GM21529 (cell line): ENCODE measurements at regions not wholly inside any gene's neighbourhood (a gene's known extent, or its start where the extent isn't known, plus 50 kb on each side); places are given as distances from the start of the nearest gene placed in this dataset.
"Not testable (repeated sequence)": the region's sequence is repeated elsewhere in the genome, so short reads cannot be mapped to it uniquely, and the experiment has no call there.

Experiments used
- ATAC-seq: cut with Tn5 transposase; IDR thresholded peaks from one replicate; pipeline ENCODE4 v1.9.1; 2021; ENCODE audit not compliant: unreplicated experiment

DNA sequence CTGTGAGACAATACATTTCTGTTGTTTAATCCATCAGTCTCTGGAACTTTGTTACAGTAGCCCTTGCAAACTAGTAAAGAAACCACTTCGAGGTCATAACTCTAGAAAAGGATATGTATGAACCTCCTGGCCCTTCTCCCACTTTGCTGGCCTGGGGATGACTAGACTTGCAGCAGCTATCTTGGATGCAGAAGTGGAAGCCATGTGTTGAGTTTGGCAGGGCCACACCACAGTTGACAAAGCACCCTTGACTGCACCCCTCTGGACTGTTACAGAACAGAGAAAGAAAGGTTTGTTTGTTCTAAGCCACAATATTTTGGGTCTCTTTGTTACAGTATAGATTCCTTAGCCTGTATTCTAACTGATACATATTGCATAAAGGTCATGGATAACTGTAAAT lies 183.2 kb upstream of the TAS2R1 start:
- no peak for ATAC-seq

DNA sequence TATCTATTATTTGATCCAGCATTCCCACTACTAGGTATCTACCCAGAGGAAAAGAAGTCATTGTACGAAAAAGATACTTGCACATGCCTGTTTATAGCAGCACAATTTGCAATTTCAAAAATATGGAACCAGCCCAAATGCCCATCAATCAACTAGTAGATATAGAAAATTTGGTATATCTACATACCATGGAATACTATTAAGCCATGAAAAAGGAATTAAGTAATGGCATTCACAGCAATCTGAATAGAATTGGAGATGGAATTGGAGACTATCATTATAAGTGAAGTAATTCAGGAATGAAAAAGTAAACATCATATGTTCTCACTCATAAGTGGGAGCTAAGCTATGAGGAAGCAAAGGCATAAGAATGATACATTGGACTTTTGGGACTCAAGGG lies 177.2 kb upstream of the TAS2R1 start:
- ATAC-seq, result not testable (repeated sequence)

DNA sequence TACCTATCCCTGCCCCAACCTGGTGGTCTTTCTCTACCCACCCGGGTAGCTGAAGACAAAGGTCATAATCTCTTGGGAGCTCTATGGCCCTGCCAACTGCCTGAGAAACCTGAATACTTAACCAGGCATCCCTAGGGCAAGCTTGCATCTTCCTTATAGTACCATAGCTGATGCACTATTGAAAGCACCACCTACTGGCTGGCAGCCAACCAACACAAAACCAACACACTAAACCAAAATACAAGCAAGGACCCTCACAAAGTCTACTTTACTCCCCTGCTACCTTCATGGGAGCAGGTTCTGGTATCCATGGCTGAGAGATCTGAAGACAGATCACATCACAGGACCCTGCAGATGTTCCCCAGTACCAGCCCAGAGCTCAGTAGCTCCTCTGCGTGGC lies 171.8 kb upstream of the TAS2R1 start:
- ATAC-seq, result no peak

DNA sequence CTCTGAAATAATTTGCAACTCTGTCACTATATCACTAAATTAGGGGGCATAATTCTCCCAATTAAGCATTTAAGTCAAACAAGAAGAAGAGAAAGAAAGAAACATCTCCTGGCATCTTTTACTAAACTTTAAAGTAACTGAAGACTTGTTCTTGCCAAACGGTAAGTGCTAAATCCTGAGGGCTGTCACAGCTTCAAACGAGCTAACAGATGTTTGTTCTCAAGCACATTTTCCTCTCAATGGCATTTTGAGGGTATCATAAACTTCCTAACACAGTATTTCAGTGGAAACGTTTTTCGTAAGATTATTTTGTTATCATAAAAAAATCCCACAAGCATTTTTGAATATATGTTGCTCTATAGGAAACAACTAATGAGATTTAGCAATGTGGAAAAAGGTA lies 169.5 kb upstream of the TAS2R1 start:
- no peak for ATAC-seq

DNA sequence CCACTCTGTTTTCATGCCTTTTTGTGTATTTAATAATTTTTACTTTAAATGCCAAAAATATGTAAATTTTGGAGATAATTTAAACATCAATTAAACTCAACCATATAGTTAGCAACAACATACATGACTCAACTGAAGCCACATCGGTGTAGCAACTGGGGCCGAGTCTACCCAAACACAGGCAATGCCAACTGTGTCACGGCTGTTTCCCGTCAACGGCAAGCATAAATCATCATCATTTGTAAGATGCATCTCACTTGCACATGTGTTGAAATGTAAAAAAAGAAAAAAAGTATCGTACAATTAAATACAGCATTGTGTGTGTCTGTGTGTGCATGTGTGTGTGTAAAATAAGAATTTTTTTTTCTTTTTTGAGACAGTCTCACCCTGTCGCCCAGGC lies 160.1 kb upstream of the TAS2R1 start:
- ATAC-seq, result no peak

DNA sequence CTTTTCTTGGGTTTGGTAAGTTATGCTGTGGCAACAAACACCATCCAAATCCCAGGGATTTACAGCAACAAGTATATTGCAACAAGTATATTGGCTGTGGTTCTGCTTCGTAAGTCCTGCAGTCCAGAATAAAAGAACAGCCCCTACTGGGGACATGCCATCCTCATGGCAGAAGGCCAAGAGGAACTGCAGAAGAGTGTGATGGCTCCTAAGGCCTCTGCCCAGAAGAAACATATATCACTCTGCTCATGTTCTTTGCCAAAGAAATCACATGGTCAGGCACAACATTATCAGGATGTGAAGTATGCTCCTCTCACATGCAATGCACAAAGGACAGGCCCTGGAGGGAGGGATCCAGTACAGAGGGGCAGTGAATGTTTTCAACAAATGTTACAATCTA lies 159.6 kb upstream of the TAS2R1 start:
- no peak for ATAC-seq

DNA sequence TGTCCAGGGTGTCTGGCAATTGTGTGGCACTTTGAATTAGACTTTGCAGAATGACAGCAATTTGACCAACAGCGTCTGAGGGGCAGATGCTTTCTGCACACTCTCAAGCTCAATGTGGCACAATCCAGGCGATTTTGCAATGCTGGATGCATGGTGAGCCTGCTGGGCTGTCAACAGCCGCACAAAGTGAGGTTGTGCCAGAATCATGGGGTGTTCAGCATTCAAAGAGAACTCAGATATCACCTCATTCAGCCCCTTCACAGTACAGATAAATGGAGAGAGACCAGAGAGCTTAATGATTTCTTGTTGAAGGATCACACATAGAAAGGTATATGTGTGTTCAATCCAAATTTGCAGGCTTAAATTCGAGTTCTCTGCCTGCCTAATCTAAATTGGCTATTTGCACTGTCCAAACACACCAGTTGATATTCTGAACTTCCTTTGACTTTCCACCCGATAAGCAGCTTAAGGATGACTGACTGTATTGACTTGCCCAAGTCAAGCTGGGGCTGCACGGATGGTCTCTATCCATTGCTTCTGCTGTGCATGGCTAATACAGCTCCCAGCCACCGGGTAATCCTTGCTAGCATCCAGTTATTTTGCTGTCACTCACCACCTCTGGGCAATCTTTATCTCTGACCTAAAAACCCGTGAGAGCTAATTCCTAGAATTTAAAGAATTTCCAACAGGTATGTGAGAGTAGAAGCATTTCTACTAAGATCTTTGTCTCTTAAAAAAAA lies 157.9 kb upstream of the TAS2R1 start:
- ATAC-seq, result no peak

DNA sequence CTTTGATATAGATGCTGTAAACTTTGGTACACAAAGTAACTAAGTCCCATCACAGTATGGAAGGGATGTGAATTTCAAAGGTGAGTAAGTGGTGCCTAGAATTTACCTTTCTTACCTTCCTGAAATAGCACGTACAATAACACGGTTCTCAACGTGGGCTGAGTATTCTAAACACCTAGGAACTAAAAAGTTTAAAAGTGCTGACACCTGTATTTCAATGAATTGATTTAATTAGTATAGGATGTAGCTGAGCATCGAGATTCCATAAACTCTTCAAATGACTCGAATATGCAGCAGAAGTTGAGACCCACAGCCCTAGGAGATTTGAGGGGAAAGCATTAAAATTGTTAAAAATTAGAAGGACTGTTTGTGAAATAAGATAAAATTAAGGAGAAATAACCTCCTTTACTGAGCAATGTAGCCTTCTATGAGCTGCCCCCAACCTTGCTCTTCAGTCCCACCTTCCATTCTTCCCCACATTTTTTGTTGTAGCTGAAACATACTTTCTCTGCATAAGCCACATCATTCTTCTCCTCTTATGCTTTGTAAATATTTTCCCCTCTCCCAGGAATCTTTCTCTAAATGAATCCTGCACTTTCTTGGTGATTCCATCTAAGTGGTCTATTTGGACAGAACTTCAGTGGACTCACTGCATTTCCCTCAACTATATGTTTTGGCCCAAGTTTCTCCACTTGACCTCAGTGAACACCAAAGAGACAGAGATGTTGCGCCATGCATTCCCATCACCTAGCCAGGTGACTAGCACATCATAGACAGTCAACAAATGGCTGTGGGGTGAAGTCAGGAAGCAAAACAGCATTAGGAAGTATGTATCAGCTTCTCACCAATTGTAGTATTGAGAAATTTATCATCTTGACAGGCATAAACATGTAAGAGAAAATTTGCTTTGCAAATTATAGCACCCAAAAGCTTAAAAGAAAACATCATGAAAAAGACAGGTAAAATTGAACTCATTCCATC lies 156.5 kb upstream of the TAS2R1 start:
- ATAC-seq, result no peak

DNA sequence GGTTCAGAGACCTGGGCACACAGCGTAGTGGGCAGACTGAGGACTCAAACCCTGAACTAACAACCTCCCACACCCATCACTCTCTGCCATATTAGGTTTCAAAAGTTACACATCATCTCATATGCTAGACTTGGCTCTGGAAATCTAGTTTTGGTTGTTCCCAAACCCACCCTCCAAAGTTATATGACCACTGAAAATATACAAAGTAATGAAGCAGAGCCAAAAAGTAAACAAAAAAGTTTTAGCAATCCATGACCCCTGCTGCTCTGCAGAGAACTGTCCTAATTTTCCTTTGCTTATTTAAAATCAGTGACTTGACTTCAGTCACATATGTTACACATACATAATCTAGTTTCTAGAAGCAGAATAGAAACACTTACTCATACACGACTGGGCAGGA lies 155.6 kb upstream of the TAS2R1 start:
- no peak for ATAC-seq

DNA sequence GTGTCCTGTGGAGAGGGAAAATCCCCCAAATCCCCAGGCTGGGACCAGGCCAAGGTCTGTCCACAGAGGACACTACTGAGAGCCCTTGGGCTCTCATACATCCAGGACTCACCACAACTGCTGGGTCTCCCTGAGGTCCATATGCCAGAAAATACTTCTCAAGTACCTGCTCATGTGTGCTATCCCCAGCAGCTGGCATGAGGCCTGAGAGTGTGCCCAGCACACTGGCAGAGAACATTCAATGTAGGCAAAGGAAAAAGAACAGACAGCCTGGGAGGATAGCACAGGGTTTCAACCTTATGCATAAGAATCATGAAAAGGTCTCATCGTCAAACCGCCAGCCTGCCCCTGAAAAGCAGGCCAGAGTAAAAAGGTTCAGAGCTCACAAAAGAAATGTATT lies 154.1 kb upstream of the TAS2R1 start:
- no peak for ATAC-seq

DNA sequence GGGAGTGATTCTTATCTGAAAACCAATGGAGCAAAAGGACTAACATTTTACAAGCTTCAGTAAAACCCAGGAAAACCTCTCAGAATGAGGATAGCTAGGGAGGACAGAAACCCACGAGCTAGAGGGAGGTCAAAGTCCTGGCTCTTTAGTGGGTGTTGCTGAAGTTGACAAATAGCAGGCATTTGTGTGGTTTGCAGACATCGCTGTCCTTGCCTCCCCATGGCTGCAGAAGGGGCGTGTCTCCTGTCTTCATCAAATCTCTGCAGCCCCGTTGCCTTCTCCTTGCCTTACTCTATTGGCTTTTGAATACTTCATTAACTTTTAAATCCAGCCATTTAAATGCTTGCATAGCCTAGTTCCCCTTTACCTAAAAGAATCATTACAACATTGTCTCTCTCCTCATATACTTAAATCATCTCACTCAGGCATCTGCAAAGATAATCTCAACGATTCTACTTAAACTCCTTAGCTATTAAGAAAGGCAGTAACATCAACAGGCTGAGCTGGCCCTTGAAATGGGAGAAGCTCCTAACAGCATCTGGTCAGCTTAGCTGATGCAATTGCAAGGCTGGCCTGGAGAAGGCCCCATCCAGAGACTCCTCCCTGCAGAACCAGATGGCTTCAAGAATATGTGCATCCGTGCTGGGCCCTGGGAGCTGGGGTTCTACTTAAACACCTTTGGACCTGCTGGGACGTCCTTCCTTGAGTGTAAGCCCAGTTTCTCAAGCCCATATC lies 152.8 kb upstream of the TAS2R1 start:
- ATAC-seq, result no peak

DNA sequence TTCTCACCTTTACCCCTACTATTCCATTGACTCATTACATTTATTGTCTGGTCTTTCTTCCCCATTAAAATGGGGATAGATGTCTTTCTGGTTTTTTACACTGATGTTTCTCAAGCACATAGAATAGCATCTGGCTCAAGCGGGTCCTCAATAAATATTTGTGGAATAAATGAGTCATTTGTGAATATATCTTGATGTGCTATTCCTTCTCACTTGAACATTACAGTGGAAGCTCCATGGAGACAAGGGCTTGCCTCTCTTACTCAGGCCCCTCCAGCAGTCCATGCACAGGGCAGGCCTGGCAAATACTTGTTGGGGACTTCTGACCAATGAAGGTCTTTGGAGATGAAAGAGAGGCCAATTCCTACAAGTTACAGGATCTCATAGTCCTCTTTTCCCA lies 151.7 kb upstream of the TAS2R1 start:
- ATAC-seq, result no peak

DNA sequence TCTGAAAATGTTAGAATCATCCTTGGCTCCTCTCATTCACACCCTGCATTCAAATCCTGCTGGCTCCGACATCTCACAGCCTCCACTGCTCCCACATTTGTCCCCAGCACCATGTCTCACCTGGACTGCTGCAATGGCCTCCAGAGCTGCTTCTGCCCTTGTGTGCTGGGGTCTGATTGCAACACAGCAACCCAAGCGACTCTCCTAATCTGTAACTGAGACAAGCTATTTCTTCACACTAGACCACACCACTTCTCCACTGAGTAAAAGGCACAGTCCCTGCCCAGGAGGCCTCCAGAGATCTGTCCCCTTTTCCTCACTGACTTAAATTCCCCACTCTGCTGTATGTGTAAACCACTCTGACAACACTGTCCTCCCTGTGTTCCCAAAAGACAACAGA lies 151.1 kb upstream of the TAS2R1 start:
- ATAC-seq, result no peak

DNA sequence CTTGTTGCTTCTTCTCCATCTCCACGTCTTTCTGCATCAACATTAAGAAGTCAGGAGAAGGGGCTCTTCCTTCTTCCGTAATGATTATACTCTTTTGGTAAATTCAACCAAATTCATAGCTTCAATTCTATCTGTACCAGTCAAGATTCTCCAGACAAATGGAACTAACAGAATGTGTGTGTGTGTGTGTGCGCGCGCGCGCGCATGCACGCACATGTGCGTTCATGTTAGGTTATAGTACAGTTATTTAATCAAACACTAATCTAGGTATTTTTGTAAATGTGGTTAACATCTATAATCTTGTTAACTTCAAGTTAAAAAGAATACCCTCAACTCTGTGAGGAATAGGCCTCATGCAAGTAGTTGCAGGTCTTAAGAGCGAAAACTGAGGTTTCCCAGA lies 150.3 kb upstream of the TAS2R1 start:
- ATAC-seq, result no peak

DNA sequence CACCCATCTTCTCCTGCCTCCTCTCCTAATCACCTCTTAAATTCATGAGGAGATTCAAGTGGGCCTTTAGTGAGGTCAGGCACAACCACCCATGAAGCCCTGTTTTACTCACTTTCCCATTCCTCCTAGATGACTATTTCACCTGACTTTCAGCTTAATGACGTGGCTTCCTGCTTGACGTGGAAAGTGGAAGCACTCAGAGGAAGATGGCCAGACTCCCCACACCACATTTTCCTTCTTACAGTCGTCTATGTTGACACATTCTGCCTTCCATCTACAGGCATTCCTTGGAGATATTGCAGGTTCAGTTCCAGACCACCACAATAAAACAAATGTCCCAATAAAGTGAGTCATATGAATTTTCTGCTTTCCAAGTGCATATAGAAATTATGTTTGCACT lies 146.4 kb upstream of the TAS2R1 start:
- no peak for ATAC-seq

DNA sequence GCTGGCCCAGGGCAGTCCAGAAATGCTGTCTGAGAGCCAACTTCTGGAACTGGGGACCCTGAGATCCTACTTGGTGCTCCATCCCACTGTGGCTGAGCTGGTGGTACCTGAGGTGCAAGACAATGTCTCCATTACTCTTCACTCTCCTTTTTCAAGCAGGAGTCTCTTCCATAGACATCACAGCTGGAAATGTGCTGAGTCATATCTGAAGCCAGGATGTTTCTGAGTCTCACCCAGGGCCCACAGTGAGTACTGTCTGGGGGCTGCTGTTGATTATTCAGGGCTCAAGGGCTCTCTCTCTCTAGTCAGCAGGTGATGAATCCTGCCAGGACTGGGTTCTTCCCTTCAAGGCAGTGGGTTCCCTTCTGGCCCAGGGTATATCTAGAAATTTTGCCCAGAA lies 145.2 kb upstream of the TAS2R1 start:
- ATAC-seq, result no peak

DNA sequence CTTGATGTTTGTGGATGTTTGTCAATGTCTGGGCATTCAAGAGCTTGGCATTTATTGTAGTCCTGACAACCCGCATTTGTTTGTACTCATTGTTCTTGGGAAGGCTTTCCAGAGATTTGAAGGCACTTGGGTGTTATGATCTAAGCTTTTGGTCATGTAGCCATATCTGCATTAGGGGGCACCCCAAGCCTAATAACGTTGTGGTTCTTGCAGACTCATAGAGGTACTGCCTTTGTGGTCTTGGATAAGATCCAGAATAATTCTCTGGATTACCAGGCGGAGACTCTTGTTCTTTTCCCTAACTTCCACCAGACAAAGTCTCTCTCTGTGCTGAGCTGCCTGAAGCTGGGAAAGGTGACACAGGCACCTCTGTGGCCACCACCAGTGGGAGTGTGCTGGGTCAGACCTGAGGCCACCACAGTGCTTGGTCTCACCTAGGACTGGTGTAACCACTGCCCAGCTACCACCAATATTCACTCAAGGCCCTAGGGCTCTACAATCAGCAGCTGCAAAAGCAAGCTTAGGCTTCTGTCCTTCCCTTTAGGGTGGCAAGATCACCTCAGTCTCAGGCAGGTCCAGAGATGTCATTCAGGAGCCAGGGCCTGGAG lies 144.4 kb upstream of the TAS2R1 start:
- no peak for ATAC-seq

DNA sequence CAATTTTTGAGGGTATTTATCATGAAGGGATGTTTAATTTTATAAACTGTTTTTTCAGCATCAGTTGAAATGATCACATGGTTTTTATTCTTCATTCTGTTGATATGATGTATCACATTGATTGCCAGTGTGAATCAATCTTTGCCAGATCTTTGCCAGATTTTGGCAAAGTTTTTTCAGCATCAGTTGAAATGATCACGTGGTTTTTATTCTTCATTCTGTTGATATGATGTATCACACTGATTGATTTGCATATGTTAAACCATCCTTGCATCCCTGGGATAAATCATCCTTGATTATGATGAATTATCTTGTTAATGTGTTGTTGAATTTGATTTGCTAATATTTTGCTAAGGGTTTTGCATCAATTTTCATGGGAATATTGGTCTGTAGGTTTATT lies 140.9 kb upstream of the TAS2R1 start:
- ATAC-seq, result no peak

DNA sequence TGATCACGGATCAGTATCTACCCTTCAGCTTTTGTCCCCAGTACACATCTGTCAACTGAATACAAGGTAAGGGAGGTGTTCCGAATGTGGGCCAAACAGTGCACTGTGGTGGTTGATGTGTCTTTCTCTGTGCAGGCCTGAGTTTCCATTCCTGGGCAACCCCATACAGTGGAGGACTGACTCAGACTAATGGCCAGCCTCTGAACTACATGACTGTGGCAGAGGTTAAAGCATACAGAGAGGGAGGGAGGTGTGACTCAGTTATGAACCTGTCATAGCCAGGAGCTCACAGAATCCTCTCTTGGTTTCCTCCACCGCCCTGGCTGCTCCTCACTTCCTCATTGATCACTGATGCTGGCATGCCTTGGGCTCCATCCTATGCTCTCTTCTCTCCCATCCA lies 136.4 kb upstream of the TAS2R1 start:
- ATAC-seq, result no peak

DNA sequence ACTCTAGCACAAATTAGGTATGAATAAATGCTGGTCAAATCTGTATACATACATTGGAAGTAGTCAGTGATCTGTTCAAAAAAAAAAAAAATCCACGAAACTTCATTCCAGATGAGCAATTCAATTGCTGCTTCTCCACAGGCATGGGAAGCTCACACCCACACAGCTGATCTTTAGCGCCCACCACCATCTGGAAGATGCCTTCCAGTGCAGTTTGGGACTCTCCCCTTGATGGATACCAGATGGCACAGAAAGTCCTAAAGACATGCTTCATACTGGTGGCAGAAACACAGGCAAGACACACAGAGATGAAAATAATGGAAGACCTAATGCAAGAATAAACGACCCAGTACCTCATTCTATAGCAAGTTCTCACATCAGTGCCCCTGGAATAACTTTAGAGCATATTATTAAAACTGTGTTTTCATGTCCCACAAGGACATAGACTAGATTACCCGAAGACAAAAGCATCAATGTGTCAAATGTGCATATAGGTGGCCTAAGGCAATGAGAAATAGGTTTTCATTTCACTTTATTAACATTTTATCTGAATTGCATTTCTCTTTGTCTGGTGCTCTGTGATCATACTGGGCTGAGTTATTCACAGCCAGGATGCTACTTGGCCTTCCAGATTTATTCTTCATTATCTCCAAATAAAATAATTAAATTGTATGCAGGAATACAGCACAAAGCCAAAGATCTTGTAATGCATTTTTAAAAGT lies 135.4 kb upstream of the TAS2R1 start:
- no peak for ATAC-seq

DNA sequence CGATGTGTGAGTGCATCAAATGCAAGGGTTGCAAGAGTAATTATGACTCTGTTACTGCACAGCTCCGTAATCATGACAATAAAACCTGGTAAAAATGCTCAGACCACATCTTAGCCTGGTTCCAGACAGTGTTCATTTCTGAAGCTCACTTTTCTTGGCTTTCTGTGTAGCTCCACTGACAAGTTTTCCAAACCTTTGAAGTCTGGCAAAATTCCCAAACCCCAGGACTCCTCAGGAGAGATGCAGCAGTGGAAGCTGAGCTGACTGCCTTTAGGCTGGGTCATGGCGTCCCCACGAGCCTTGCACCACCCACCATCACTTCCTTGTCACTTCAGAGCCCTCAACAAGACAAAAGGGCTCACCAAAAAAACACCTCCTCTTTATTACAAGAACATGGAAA lies 131.6 kb upstream of the TAS2R1 start:
- no peak for ATAC-seq
